Ovary (tissue), 7 donors: ENCODE measurements at regions not wholly inside any gene's neighbourhood (a gene's known extent, or its start where the extent isn't known, plus 50 kb on each side); places are given as distances from the start of the nearest gene placed in this dataset.

Experiments used
- DNase-seq, 5 donors: peaks; one replicate each; pipeline ENCODE4 v3.0.0-alpha.2; 2019 to 2020
- H3K27ac ChIP-seq, 2 donors: fragments of 200-600 bp; one replicate each; pipeline versions ENCODE4 v1.5.1 to v1.8.0; 2019 to 2022
- H3K27me3 ChIP-seq: fragments of 200-600 bp; one replicate; pipeline ENCODE4 v1.8.0; 2022
- H3K36me3 ChIP-seq: fragments of 200-600 bp; sonication (generic); one replicate; pipeline ENCODE4 v1.5.1; 2019
- H3K4me1 ChIP-seq: one replicate; pipeline ENCODE4 v1.8.1; 2013; ENCODE audit warnings: mild to moderate bottlenecking, moderate library complexity; ENCODE audit not compliant: insufficient read depth
- H3K4me3 ChIP-seq: fragments of 200-600 bp; sonication (generic); one replicate; pipeline ENCODE4 v1.5.1; 2017
- H3K9me3 ChIP-seq, 2 donors: fragments of 200-600 bp in 1 of 2; sonication (generic) in 1 of 2; one replicate each; pipeline versions ENCODE4 v1.5.1 to v1.8.1; 2013 to 2019; ENCODE audit warnings: mild to moderate bottlenecking in 1 of 2, moderate library complexity in 1 of 2
- CTCF ChIP-seq, 3 donors: fragments of 450-650 bp in 2 of 3; fragments of 200-600 bp in 1 of 3; IDR thresholded peaks; one replicate each; pipeline versions ENCODE4 v1.5.1 to v1.8.0; 2016 to 2022; ENCODE audit warnings: antibody characterized with exemption in 3 of 3, mild to moderate bottlenecking in 1 of 3
- EP300 ChIP-seq: sonication (generic); formaldehyde crosslinking; IDR thresholded peaks from one replicate; pipeline ENCODE4 v1.6.1; 2017; ENCODE audit warnings: antibody characterized with exemption
- POLR2A ChIP-seq: fragments of 450-650 bp; IDR thresholded peaks from one replicate; pipeline ENCODE4 v1.6.1; 2017; ENCODE audit warnings: antibody characterized with exemption, mild to moderate bottlenecking, moderate library complexity
- WGBS, 3 donors: extraction: QIAGEN DNeasy Blood & Tissue Kit in 1 of 3; methylation state at CpG; one replicate each; pipeline versions ENCODE4 v1.1.5 to v1.1.7; 2013 to 2017; 5-methylcytosine and 5-hydroxymethylcytosine counted together
- intact Hi-C, 4 donors: fragments of 100-400 bp; cut with DNase I; formaldehyde crosslinking; loops; one replicate each; pipeline versions ENCODE4 v1.11.0 to v1.15.1; 2022 to 2023
- donor health status: DM: no; HTN: no; CAD: no; lungs with moderate emphysema.
- donor health status: DM: no; HTN: no; CAD: no.
- donor health status: Bipolar disorder and iron deficiency.
- donor health status: DM: no; HTN: no; CAD: no.
- donor health status: DM: yes; HTN: yes; CAD: no.

GRCh38 chr11:69413993-69414392, 67.5 kb upstream of the LINC01488 start:
- no peak for DNase-seq
- Histone ChIP-seq H3K4me1 (no peaks in the 10 kb centered on the region), H3K36me3 (no peaks in the 10 kb centered on the region), H3K9me3 (peaks cover 0 to 5% of the 10 kb centered on the region in 2 donors), H3K27me3 (no peaks in the 10 kb centered on the region), H3K27ac (no peak overlapping the region), H3K4me3 (no peak overlapping the region)
- TF ChIP-seq EP300 (no peak), POLR2A (no peak), CTCF (IDR thresholded peaks at IDR 0.05) (no peak)
- 91 to 93% (median 91%) methylated on average over 4 of the region's 4 CpGs for WGBS, 3 donors
- intact Hi-C loops: no loop called here

GRCh38 chr11:69414773-69415187, 66.7 kb upstream of the LINC01488 start:
- DNase-seq: no peak
- intact Hi-C loops: no loop called here
- H3K9me3 ChIP-seq: no peaks in the 10 kb centered on the region
- H3K4me1 ChIP-seq: no peaks in the 10 kb centered on the region
- no peaks in the 10 kb centered on the region for H3K36me3 ChIP-seq
- no peak overlapping the region for H3K4me3 ChIP-seq
- TF ChIP-seq POLR2A (no peak), EP300 (no peak), CTCF (IDR thresholded peaks at IDR 0.05) (no peak)
- H3K27ac ChIP-seq: no peak overlapping the region
- 58 to 79% (median 60%) methylated on average over 14 of the region's 14 CpGs for WGBS, 3 donors
- no peaks in the 10 kb centered on the region for H3K27me3 ChIP-seq

- intact Hi-C loops: no loop called here
- Histone ChIP-seq H3K4me3 (no peak overlapping the region), H3K36me3 (no peaks in the 10 kb centered on the region), H3K27me3 (no peaks in the 10 kb centered on the region), H3K4me1 (no peaks in the 10 kb centered on the region), H3K9me3 (no peaks in the 10 kb centered on the region), H3K27ac (no peak overlapping the region)
- TF ChIP-seq EP300: no peak
- TF ChIP-seq CTCF (IDR thresholded peaks at IDR 0.05): no peak
- no peak for TF ChIP-seq POLR2A
- 80 to 90% (median 87%) methylated on average over 12 of the region's 12 CpGs for WGBS, 3 donors
- no peak for DNase-seq
These were observed 65.9 kb upstream of the LINC01488 start for GRCh38 chr11:69415411-69416142.

- Histone ChIP-seq H3K36me3 (no peaks in the 10 kb centered on the region), H3K27me3 (no peaks in the 10 kb centered on the region), H3K4me1 (no peaks in the 10 kb centered on the region), H3K9me3 (no peaks in the 10 kb centered on the region), H3K4me3 (no peak overlapping the region), H3K27ac (no peak overlapping the region)
- DNase-seq: no peak
- 86 to 94% (median 92%) methylated on average over 14 of the region's 14 CpGs for WGBS, 3 donors
- intact Hi-C loops: no loop called here
- TF ChIP-seq POLR2A (no peak), CTCF (IDR thresholded peaks at IDR 0.05) (no peak), EP300 (no peak)
These were observed 65.3 kb upstream of the LINC01488 start for GRCh38 chr11:69416143-69416515.
